IMR-90 (cell line): ENCODE measurements at regions not wholly inside any gene's neighbourhood (a gene's known extent, or its start where the extent isn't known, plus 50 kb on each side); places are given as distances from the start of the nearest gene placed in this dataset.

ENCODE experiments used
- ATAC-seq: fragments of 200-7000 bp; cut with Tn5 transposase; 2 replicates; pipeline ENCODE4 v1.9.1; 2020; ENCODE audit warnings: low read depth, mild to moderate bottlenecking, moderate library complexity
- BruUV-seq: library from RNA; stranded (reverse); fragments of 400-500 nt; replicated peaks from 2 replicates; lab custom pipeline; 2021; lab: Mats Ljungman, UMichigan
- CTCF ChIA-PET: fragments of 300-600 bp; formaldehyde crosslinking; extraction: SDS; loops from one replicate; lab custom pipeline; 2021; ENCODE audit warnings: antibody characterized with exemption; lab: Yijun Ruan, JAX
- POLR2A ChIA-PET: fragments of 300-600 bp; sonication (Branson Sonifier 250); formaldehyde crosslinking; loops from one replicate; lab custom pipeline; 2022; ENCODE audit warnings: antibody characterized with exemption; ENCODE audit not compliant: unreplicated experiment; lab: Charles Lee
- DNase-seq: peaks from one replicate; pipeline ENCODE4 v3.0.0; 2013
- H2AFZ ChIP-seq: replicated peaks from 2 replicates; pipeline ENCODE3; 2013; ENCODE audit warnings: low read length, mild to moderate bottlenecking; ENCODE audit not compliant: poor library complexity
- H2AK5ac ChIP-seq: 2 replicates; pipeline ENCODE4 v1.6.1; 2013; ENCODE audit warnings: low read depth, low read length, inconsistent platforms
- H2AK9ac ChIP-seq: replicated peaks from 2 replicates; pipeline ENCODE3; 2013; ENCODE audit warnings: mild to moderate bottlenecking, low read depth, low read length, moderate library complexity; ENCODE audit not compliant: poor library complexity
- H2BK120ac ChIP-seq: 2 replicates; pipeline ENCODE4 v1.6.1; 2013; ENCODE audit warnings: low read depth, low read length, inconsistent platforms
- H2BK15ac ChIP-seq: 3 replicates; pipeline ENCODE4 v1.6.1; 2013; ENCODE audit warnings: low read depth, low read length, inconsistent platforms
- H2BK20ac ChIP-seq: 2 replicates; pipeline ENCODE4 v1.6.1; 2013; ENCODE audit warnings: low read depth, mild to moderate bottlenecking, inconsistent platforms, low read length, moderate library complexity
- H2BK5ac ChIP-seq: 2 replicates; pipeline ENCODE4 v1.6.1; 2013; ENCODE audit warnings: mild to moderate bottlenecking, low read depth, low read length, inconsistent platforms; ENCODE audit not compliant: poor library complexity, severe bottlenecking
- H3K14ac ChIP-seq: replicated peaks from 2 replicates; pipeline ENCODE4 v1.6.1; 2013; ENCODE audit warnings: low read depth, low read length, inconsistent platforms
- H3K18ac ChIP-seq: 2 replicates; pipeline ENCODE4 v1.6.1; 2013; ENCODE audit warnings: low read depth, low read length, control low read depth
- H3K23ac ChIP-seq: 2 replicates; pipeline ENCODE4 v1.6.1; 2013; ENCODE audit warnings: low read depth, low read length, inconsistent platforms
- H3K27ac ChIP-seq: 2 replicates; pipeline ENCODE4 v1.5.1; 2013; ENCODE audit warnings: mild to moderate bottlenecking, control low read depth, low read length; ENCODE audit not compliant: insufficient read depth
- H3K27me3 ChIP-seq: 2 replicates; pipeline ENCODE4 v1.6.1; 2013; ENCODE audit warnings: low read length; ENCODE audit not compliant: control insufficient read depth, insufficient read depth
- H3K36me3 ChIP-seq: 2 replicates; pipeline ENCODE4 v1.6.1; 2013; ENCODE audit warnings: low read length, mixed read lengths; ENCODE audit not compliant: control insufficient read depth, insufficient read depth
- H3K4ac ChIP-seq: 2 replicates; pipeline ENCODE4 v1.6.1; 2013; ENCODE audit warnings: low read depth, low read length, inconsistent platforms
- H3K4me1 ChIP-seq: 2 replicates; pipeline ENCODE4 v1.6.1; 2013; ENCODE audit warnings: low read length, mixed read lengths; ENCODE audit not compliant: control insufficient read depth, insufficient read depth
- H3K4me2 ChIP-seq: 2 replicates; pipeline ENCODE4 v1.6.1; 2013; ENCODE audit warnings: low read depth, mild to moderate bottlenecking, control low read depth, low read length, moderate library complexity
- H3K4me3 ChIP-seq: 2 replicates; pipeline ENCODE4 v1.5.1; 2013; ENCODE audit warnings: low read depth, mild to moderate bottlenecking, control low read depth, low read length, moderate library complexity; ENCODE audit not compliant: insufficient read depth
- H3K56ac ChIP-seq: 2 replicates; pipeline ENCODE4 v1.6.1; 2013; ENCODE audit warnings: low read length, inconsistent platforms; ENCODE audit not compliant: insufficient read depth; ENCODE audit errors: extremely low read depth
- H3K79me1 ChIP-seq, 2 experiments: 2 replicates each; pipeline ENCODE4 v1.6.1; 2013; ENCODE audit warnings: low read length in 2 of 2, inconsistent platforms in 1 of 2, low read depth in 1 of 2
- H3K9ac ChIP-seq: 2 replicates; pipeline ENCODE4 v1.6.1; 2013; ENCODE audit warnings: low read depth, low read length, control low read depth
- H3K9me1 ChIP-seq: 2 replicates; pipeline ENCODE4 v1.6.1; 2013; ENCODE audit warnings: low read length, inconsistent platforms; ENCODE audit not compliant: insufficient read depth
- H3K9me3 ChIP-seq: 2 replicates; pipeline ENCODE4 v1.6.1; 2013; ENCODE audit warnings: low read length; ENCODE audit not compliant: control insufficient read depth, insufficient read depth
- H4K20me1 ChIP-seq: 2 replicates; pipeline ENCODE4 v1.6.1; 2013; ENCODE audit warnings: low read length, inconsistent platforms; ENCODE audit not compliant: insufficient read depth
- H4K5ac ChIP-seq: 2 replicates; pipeline ENCODE4 v1.6.1; 2013; ENCODE audit warnings: mild to moderate bottlenecking, low read depth, low read length, control low read depth
- H4K8ac ChIP-seq, 2 experiments: 2 replicates each; pipeline ENCODE4 v1.6.1; 2013; ENCODE audit warnings: low read depth in 2 of 2, low read length in 2 of 2, control low read depth in 1 of 2, inconsistent platforms in 1 of 2
- H4K91ac ChIP-seq: 2 replicates; pipeline ENCODE4 v1.6.1; 2013; ENCODE audit warnings: low read depth, low read length, inconsistent platforms; ENCODE audit not compliant: insufficient read depth
- FOS ChIP-seq: fragments of 150-350 bp; IDR thresholded peaks from 2 replicates; pipeline ENCODE4 v1.6.1; 2016; ENCODE audit warnings: low read depth, low read length
- MAFK ChIP-seq: IDR thresholded peaks from 2 replicates; pipeline ENCODE4 v1.6.1; 2012; ENCODE audit warnings: low read depth, low read length, improper control_type of control experiment
- MXI1 ChIP-seq: IDR thresholded peaks from 2 replicates; pipeline ENCODE4 v1.6.1; 2012; ENCODE audit warnings: low read depth, mild to moderate bottlenecking, low read length, moderate library complexity, borderline replicate concordance
- NFE2L2 ChIP-seq: fragments of 150-350 bp; IDR thresholded peaks from 2 replicates; pipeline ENCODE4 v1.6.1; 2016; ENCODE audit warnings: low read depth, mild to moderate bottlenecking, low read length
- RFX5 ChIP-seq: IDR thresholded peaks from 2 replicates; pipeline ENCODE4 v1.8.0; 2012; ENCODE audit warnings: low read depth, mild to moderate bottlenecking, low read length, moderate library complexity
- SMC3 ChIP-seq: fragments of 150-350 bp; IDR thresholded peaks from 2 replicates; pipeline ENCODE4 v1.6.1; 2016; ENCODE audit warnings: low read depth, mild to moderate bottlenecking, antibody characterized with exemption, low read length, moderate library complexity
- dilution Hi-C: fragments of 300-500 bp; cut with HindIII; formaldehyde crosslinking; loops from one replicate; pipeline ENCODE4 v1.14.3; 2018; ENCODE audit warnings: low sequenced_read_pairs; ENCODE audit not compliant: unreplicated experiment
- in situ Hi-C: fragments of 300-500 bp; cut with MboI; formaldehyde crosslinking; loops from 3 replicates; pipeline ENCODE4 v1.14.3; 2019; ENCODE audit warnings: low sequenced_read_pairs, inconsistent platforms, mixed read lengths
- intact Hi-C: fragments of 100-400 bp; cut with micrococcal nuclease; formaldehyde crosslinking; loops from 2 replicates; pipeline ENCODE4 v1.10.0; 2022

- Histone ChIP-seq H3K9me3 (no peaks in the 10 kb centered on the region), H3K9ac (no peak overlapping the region), H4K8ac (no peak overlapping the region), H3K4me3 (no peak overlapping the region), H2AFZ (no peak overlapping the region), H3K14ac (no peak overlapping the region), H2AK5ac (no peak overlapping the region), H3K4ac (no peak overlapping the region), H2BK20ac (no peak overlapping the region), H2BK5ac (no peak overlapping the region), H4K91ac (no peak overlapping the region), H2BK120ac (no peak overlapping the region), H4K20me1 (no peaks in the 10 kb centered on the region), H3K9me1 (no peaks in the 10 kb centered on the region), H3K23ac (no peak overlapping the region), H3K4me1 (no peaks in the 10 kb centered on the region), H4K5ac (no peak overlapping the region), H2BK15ac (no peak overlapping the region), H3K4me2 (no peak overlapping the region), H3K27me3 (no peaks in the 10 kb centered on the region), H3K27ac (no peak overlapping the region), H3K79me1 (no peaks in the 10 kb centered on the region), H3K18ac (no peak overlapping the region), H2AK9ac (no peak overlapping the region), H3K56ac (no peak overlapping the region), H3K36me3 (no peaks in the 10 kb centered on the region)
- ChIA-PET CTCF (no interaction called here), POLR2A (no interaction called here)
- TF ChIP-seq MXI1: no peak
- no peak for TF ChIP-seq SMC3
- TF ChIP-seq NFE2L2: no peak
- no peak for TF ChIP-seq FOS
- TF ChIP-seq RFX5: no peak
- TF ChIP-seq MAFK: no peak
- intact Hi-C loops: no loop called here
- no peak for ATAC-seq
- BruUV-seq: no TSS peak
- no peak for DNase-seq
- dilution Hi-C loops: no loop called here
- in situ Hi-C loops: no loop called here
These were observed 401.4 kb upstream of the PTCHD4 start for GRCh38 chr6:48512390-48512789.
